RWPE2 (cell line): ENCODE measurements at regions not wholly inside any gene's neighbourhood (a gene's known extent, or its start where the extent isn't known, plus 50 kb on each side); places are given as distances from the start of the nearest gene placed in this dataset.
"Not testable (repeated sequence)": the region's sequence is repeated elsewhere in the genome, so short reads cannot be mapped to it uniquely, and the experiment has no call there.

Experiments used
- ATAC-seq: fragments of 200-7000 bp; cut with Tn5 transposase; 3 replicates; pipeline ENCODE4 v1.9.1; 2021; ENCODE audit warnings: low read depth
- DNase-seq: peaks from one replicate; pipeline ENCODE4 v3.0.0-alpha.2; 2020; ENCODE audit warnings: low spot score
- H3K27ac ChIP-seq: fragments of 450-650 bp; 2 replicates; pipeline ENCODE4 v1.5.1; 2017; ENCODE audit warnings: mild to moderate bottlenecking; ENCODE audit not compliant: poor library complexity, severe bottlenecking
- H3K27me3 ChIP-seq: fragments of 250-450 bp; sonication (Bioruptor Pico); 2 replicates; pipeline ENCODE4 v1.5.1; 2021; ENCODE audit warnings: mild to moderate bottlenecking, moderate library complexity; ENCODE audit not compliant: insufficient read depth, poor library complexity, severe bottlenecking
- H3K36me3 ChIP-seq: fragments of 250-450 bp; sonication (Bioruptor Pico); 2 replicates; pipeline ENCODE4 v1.5.1; 2020; ENCODE audit warnings: low read depth, mild to moderate bottlenecking, moderate library complexity
- H3K4me1 ChIP-seq: fragments of 250-450 bp; sonication (Bioruptor Pico); 2 replicates; pipeline ENCODE4 v1.5.1; 2021; ENCODE audit warnings: mild to moderate bottlenecking, moderate library complexity; ENCODE audit not compliant: insufficient read depth, poor library complexity, severe bottlenecking
- H3K4me3 ChIP-seq: fragments of 250-450 bp; sonication (Bioruptor Pico); 2 replicates; pipeline ENCODE4 v1.5.1; 2021; ENCODE audit warnings: mild to moderate bottlenecking, moderate library complexity; ENCODE audit not compliant: severe bottlenecking
- H3K9me3 ChIP-seq: fragments of 250-450 bp; sonication (Bioruptor Pico); 2 replicates; pipeline ENCODE4 v1.5.1; 2021; ENCODE audit warnings: mild to moderate bottlenecking, moderate library complexity; ENCODE audit not compliant: severe bottlenecking
- CTCF ChIP-seq: fragments of 450-650 bp; IDR thresholded peaks from one replicate; pipeline ENCODE4 v1.5.1; 2017; ENCODE audit warnings: mild to moderate bottlenecking, moderate library complexity; ENCODE audit not compliant: poor library complexity, severe bottlenecking

- peaks cover 3% of the 10 kb centered on the region for H3K27me3 ChIP-seq
- ATAC-seq = 0 out of 3 replicates have a peak, but pooled peaks have one; percentile 22
- H3K9me3 ChIP-seq = no peaks in the 10 kb centered on the region
- no peaks in the 10 kb centered on the region for H3K4me1 ChIP-seq
- no peak overlapping the region for H3K27ac ChIP-seq
- no peaks in the 10 kb centered on the region for H3K36me3 ChIP-seq
- TF ChIP-seq CTCF = peak; percentile 18
- DNase-seq = no peak
- no peak overlapping the region for H3K4me3 ChIP-seq
Observed at GRCh38 chr20:40880063-40880728, 148.4 kb upstream of the TOP1 start.

DNA sequence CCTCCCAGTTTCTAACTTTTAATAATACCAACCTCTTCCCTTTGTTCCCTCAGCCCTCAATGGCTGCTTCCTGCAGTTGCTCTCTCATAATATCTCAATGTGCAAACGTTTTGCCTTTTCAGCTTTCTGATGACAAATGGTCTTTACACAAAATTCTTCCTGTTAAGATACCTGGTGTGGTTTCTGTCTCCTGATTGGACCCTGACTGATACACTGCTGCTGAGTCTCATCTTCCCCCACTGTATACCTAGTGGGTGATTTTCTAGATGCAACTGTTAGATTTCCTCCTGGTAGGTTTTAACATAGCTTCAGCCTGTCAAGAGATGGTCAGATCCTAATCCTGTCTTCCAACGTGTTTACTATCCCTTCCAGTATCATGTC lies 147.9 kb upstream of the TOP1 start:
- no peaks in the 10 kb centered on the region for H3K9me3 ChIP-seq
- no peak overlapping the region for H3K4me3 ChIP-seq
- ATAC-seq = no peak
- H3K27ac ChIP-seq = no peak overlapping the region
- no peak for DNase-seq
- no peaks in the 10 kb centered on the region for H3K4me1 ChIP-seq
- peaks cover 3% of the 10 kb centered on the region for H3K27me3 ChIP-seq
- no peak for TF ChIP-seq CTCF
- H3K36me3 ChIP-seq = no peaks in the 10 kb centered on the region

DNA sequence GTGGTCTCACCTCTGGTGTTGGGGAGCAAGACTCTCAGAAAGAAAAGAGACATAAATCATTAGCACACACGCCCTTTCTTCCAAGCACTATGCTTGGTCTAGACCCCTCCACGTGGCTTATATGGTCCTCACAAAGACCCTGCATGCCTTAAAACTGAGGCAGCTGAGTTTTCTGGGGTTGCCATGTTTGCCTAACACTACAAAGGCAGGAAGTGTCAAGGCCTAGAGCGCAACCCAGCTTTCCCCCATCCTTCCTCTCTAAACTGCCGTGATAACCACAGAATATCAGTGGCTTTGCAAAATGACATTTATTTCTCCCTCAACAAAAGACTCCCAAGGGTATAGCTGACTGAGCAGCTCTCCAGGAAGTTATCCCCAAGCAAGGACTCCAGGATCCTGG lies 146.5 kb upstream of the TOP1 start:
- TF ChIP-seq CTCF = no peak
- Histone ChIP-seq H3K27me3 (peaks cover 13% of the 10 kb centered on the region), H3K36me3 (no peaks in the 10 kb centered on the region), H3K4me1 (no peaks in the 10 kb centered on the region), H3K27ac (no peak overlapping the region), H3K9me3 (no peaks in the 10 kb centered on the region), H3K4me3 (no peak overlapping the region)
- ATAC-seq (no peak), DNase-seq (no peak)

DNA sequence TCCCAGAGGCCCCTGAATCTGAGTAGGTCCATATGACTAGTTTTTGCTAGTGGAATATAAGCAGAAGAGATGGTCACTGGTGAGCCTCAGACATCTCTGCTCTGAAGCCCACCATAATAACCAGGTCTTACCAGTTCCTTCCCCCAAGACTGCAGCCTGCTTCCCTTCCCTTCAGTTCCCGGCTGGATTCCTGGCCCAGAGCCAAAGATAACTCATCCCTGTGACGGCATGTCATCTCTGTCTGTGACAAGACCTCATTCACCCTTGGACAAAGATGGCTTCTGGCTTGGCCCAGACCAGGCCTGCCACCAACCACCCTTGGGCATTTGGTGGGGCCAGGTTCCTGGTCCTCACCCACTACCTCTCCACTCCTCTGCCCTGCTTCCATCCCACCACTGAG lies 145.5 kb upstream of the TOP1 start:
- Histone ChIP-seq H3K4me3 (no peak overlapping the region), H3K9me3 (no peaks in the 10 kb centered on the region), H3K36me3 (no peaks in the 10 kb centered on the region), H3K27ac (no peak overlapping the region), H3K27me3 (peaks cover 14% of the 10 kb centered on the region), H3K4me1 (no peaks in the 10 kb centered on the region)
- no peak for TF ChIP-seq CTCF
- DNase-seq = no peak
- no peak for ATAC-seq

DNA sequence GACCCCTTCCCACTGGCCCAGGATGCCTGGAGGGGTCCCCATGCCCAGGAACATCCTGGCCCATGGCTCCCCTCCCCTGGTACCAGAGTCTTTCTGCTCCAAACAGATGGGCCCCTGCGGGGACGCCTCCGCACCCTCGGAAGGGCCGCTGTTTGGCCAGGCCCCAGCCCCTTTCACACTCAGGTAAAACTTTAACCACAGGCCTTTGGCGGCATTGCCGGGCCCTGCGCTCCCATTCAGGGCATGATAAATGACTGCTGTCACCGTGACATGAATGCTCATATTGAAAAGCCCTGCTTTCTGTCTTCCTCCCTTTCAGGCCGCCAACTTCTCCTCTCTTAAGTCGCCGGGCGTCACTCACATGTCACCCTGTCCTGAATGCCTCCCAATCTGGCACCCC lies 141.5 kb upstream of the TOP1 start:
- Histone ChIP-seq H3K27ac (no peak overlapping the region), H3K4me1 (no peaks in the 10 kb centered on the region), H3K27me3 (peaks cover 14% of the 10 kb centered on the region), H3K36me3 (no peaks in the 10 kb centered on the region), H3K9me3 (no peaks in the 10 kb centered on the region), H3K4me3 (no peak overlapping the region)
- no peak for TF ChIP-seq CTCF
- ATAC-seq (no peak), DNase-seq (no peak)

- not testable (repeated sequence) for H3K4me1 ChIP-seq, ATAC-seq, DNase-seq, H3K27ac ChIP-seq, H3K4me3 ChIP-seq, H3K9me3 ChIP-seq, H3K36me3 ChIP-seq
- H3K27me3 ChIP-seq = peaks cover 14% of the 10 kb centered on the region
Observed at GRCh38 chr20:40889266-40889665, 139.4 kb upstream of the TOP1 start.
